ENCODE measurements at regions not wholly inside any gene's neighbourhood (a gene's known extent, or its start where the extent isn't known, plus 50 kb on each side); places are given as distances from the start of the nearest gene placed in this dataset.

DNA sequence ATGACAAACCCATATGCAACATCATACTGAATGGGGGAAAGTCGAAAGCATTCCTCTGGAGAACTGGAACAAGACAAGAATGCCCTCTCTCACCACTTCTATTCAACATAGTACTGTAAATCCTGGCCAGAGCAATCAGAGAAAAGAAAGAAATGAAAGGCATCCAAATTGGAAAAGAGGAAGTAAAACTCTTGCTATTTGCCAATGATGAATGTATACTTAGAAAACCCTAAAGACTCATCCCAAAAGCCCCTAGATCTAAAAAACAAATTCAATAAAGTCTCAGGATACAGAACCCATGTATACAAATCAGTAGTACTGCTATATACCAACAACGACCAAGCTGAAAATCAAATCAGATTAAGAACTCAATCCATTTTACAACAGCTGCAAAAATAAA, 66.9 kb downstream of the SPATA31C2 start:
- TF ChIP-seq, protein P1, sequence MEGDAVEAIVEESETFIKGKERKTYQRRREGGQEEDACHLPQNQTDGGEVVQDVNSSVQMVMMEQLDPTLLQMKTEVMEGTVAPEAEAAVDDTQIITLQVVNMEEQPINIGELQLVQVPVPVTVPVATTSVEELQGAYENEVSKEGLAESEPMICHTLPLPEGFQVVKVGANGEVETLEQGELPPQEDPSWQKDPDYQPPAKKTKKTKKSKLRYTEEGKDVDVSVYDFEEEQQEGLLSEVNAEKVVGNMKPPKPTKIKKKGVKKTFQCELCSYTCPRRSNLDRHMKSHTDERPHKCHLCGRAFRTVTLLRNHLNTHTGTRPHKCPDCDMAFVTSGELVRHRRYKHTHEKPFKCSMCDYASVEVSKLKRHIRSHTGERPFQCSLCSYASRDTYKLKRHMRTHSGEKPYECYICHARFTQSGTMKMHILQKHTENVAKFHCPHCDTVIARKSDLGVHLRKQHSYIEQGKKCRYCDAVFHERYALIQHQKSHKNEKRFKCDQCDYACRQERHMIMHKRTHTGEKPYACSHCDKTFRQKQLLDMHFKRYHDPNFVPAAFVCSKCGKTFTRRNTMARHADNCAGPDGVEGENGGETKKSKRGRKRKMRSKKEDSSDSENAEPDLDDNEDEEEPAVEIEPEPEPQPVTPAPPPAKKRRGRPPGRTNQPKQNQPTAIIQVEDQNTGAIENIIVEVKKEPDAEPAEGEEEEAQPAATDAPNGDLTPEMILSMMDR (IDR thresholded peaks at IDR 0.05), result no peak
- TF ChIP-seq POLR2A (IDR thresholded peaks at IDR 0.05), result no peak
